BLaER1 (cell line): ENCODE measurements at regions not wholly inside any gene's neighbourhood (a gene's known extent, or its start where the extent isn't known, plus 50 kb on each side); places are given as distances from the start of the nearest gene placed in this dataset.

ENCODE experiments used
- H3K27ac ChIP-seq: shearing (Covaris generic); formaldehyde crosslinking; 2 replicates; pipeline ENCODE4 v1.8.1; 2022
- H3K27me3 ChIP-seq: shearing (Covaris generic); formaldehyde crosslinking; 2 replicates; pipeline ENCODE4 v1.8.1; 2022
- H3K36me3 ChIP-seq: shearing (Covaris generic); formaldehyde crosslinking; 2 replicates; pipeline ENCODE4 v1.8.1; 2022
- H3K4me1 ChIP-seq: shearing (Covaris generic); formaldehyde crosslinking; 2 replicates; pipeline ENCODE4 v1.8.1; 2022
- H3K4me2 ChIP-seq: shearing (Covaris generic); formaldehyde crosslinking; 2 replicates; pipeline ENCODE4 v1.8.1; 2022
- H3K4me3 ChIP-seq: shearing (Covaris generic); formaldehyde crosslinking; 2 replicates; pipeline ENCODE4 v1.8.1; 2022
- H3K9ac ChIP-seq: shearing (Covaris generic); formaldehyde crosslinking; 2 replicates; pipeline ENCODE4 v1.8.1; 2022
- H3K9me3 ChIP-seq: shearing (Covaris generic); formaldehyde crosslinking; 2 replicates; pipeline ENCODE4 v1.8.1; 2022
- H4K20me1 ChIP-seq: shearing (Covaris generic); formaldehyde crosslinking; 2 replicates; pipeline ENCODE4 v1.8.1; 2022
- Cebpa-rat ChIP-seq: shearing (Covaris generic); IDR thresholded peaks from 2 replicates; pipeline ENCODE4 v1.8.1; 2022

DNA sequence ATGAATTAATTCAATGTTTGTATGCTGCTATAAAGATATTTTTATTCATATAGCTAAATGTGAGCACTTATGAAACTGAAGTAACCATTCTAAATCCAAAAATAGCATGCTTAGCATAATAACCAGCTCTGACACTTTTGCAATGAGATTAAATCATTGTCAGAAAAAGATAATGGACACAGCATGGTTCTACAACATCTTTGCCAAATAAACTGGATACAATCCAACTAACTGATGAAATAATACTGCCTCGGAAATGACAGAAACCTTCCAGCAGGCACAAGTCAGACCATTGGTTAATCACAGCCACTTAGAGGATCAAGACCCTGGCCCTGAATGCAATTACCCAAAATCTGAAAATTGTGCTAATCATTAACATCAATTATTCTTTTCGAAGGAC is 592.7 kb upstream of the ADGRL4 start:
- Histone ChIP-seq H3K36me3 (no peaks in the 10 kb centered on the region), H3K27ac (no peak overlapping the region), H4K20me1 (no peaks in the 10 kb centered on the region), H3K9ac (no peak overlapping the region), H3K9me3 (no peaks in the 10 kb centered on the region; the same call in 1 of the 2 replicates), H3K4me2 (no peak overlapping the region), H3K27me3 (no peaks in the 10 kb centered on the region), H3K4me1 (no peaks in the 10 kb centered on the region), H3K4me3 (no peak overlapping the region)
- TF ChIP-seq Cebpa-rat, result no peak

DNA sequence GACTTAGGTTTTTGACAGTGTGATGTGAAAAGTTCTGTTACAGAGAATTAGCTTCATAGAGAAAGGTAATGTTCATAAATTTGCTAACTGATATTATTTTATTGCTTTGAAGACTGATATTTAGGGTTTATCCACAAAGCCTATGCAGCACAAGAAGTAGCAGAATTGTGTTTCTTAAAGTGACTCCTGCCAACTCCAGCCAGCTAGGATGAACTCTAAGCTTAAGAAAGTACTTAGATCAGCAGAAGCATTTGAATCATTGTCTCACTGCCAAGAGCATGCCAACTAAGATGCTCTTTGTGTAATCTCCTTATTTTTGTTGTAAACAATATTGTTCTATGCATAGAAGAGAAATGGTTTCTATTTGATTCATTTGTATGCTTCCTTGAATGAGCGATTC is 589.4 kb upstream of the ADGRL4 start:
- TF ChIP-seq Cebpa-rat, result no peak
- Histone ChIP-seq H3K4me3 (no peak overlapping the region), H3K27ac (no peak overlapping the region), H3K27me3 (no peaks in the 10 kb centered on the region), H3K9ac (no peak overlapping the region), H3K4me1 (no peaks in the 10 kb centered on the region), H3K4me2 (no peak overlapping the region), H3K36me3 (no peaks in the 10 kb centered on the region), H4K20me1 (no peaks in the 10 kb centered on the region), H3K9me3 (no peaks in the 10 kb centered on the region; the same call in 1 of the 2 replicates)

DNA sequence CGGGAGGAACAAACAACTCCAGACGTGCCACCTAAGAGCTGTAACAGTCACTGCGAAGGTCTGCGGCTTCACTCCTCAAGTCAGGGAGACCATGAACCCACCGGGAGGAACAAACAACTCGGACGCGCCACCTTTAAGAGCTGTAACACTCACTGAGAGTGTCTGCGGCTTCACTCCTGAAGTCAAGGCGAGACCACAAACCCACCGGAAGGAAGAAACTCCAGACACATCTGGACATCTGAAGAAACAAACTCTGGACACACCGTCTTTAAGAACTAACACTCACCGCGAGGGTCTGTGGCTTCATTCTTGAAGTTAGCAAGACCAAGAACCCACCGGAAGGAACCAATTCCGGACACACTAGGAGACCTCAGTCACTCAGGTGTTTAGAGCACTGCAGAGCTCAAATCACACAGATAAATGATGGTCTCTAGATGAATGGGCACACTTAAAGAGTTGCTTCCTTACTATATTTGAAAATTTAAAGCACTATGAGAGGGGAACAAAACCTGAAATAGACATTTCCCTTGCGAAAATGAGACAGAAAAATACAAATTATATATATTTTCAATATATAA is 587.7 kb upstream of the ADGRL4 start:
- H3K9ac ChIP-seq, result no peak overlapping the region
- H3K4me3 ChIP-seq, result no peak overlapping the region
- no peak for TF ChIP-seq Cebpa-rat
- H3K27me3 ChIP-seq, result no peaks in the 10 kb centered on the region
- H3K9me3 ChIP-seq, result no peaks in the 10 kb centered on the region
- H3K4me2 ChIP-seq, result no peak overlapping the region
- H3K27ac ChIP-seq, result no peak overlapping the region
- no peaks in the 10 kb centered on the region for H3K36me3 ChIP-seq
- no peaks in the 10 kb centered on the region for H4K20me1 ChIP-seq
- no peaks in the 10 kb centered on the region for H3K4me1 ChIP-seq

DNA sequence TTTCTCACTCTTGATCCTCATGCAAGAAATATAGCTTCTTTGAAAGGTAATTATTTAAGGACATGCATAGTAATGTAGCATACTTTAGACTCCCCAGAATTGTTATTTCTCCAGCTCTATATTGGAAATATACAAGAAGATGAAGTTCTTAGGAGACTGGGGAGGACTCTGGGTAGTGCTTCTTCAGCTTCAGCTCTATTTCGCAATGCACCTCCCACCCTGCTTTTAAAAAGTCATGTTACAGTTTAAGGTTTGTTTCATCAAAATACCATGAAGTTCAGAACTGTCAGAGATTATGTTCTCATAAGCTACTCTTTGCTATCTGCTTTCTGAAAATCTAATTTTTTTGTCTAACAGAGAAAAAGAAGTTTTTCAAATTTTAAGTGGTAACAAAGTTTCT is 586.2 kb upstream of the ADGRL4 start:
- no peaks in the 10 kb centered on the region for H3K4me1 ChIP-seq
- H3K9me3 ChIP-seq, result no peaks in the 10 kb centered on the region
- TF ChIP-seq Cebpa-rat, result no peak
- no peaks in the 10 kb centered on the region for H3K36me3 ChIP-seq
- H3K4me3 ChIP-seq, result no peak overlapping the region
- no peak overlapping the region for H3K4me2 ChIP-seq
- H4K20me1 ChIP-seq, result no peaks in the 10 kb centered on the region
- H3K27ac ChIP-seq, result no peak overlapping the region
- no peaks in the 10 kb centered on the region for H3K27me3 ChIP-seq
- no peak overlapping the region for H3K9ac ChIP-seq

DNA sequence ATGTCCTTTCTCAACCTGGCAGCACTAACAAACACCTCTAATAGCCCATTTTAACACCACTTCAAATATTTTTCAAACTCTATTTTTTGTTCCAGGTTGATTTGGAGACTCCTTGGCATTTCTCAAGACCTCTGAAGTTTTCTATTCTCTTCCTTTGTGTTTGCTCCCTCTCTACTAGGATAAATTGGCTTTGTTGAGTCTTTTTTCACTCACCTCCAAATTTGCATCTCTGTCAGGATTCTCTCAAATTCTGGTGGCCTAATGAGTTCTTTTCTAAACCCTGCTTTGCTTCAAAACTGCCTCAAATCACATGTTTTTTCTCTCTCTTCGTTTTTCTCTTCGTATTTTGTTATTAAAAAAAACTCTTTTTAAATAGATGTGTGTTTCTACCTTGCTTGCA is 582.2 kb upstream of the ADGRL4 start:
- H3K9ac ChIP-seq, result no peak overlapping the region
- TF ChIP-seq Cebpa-rat, result no peak
- H3K4me1 ChIP-seq, result no peaks in the 10 kb centered on the region
- no peaks in the 10 kb centered on the region for H4K20me1 ChIP-seq
- no peaks in the 10 kb centered on the region for H3K36me3 ChIP-seq
- no peaks in the 10 kb centered on the region for H3K27me3 ChIP-seq
- no peak overlapping the region for H3K27ac ChIP-seq
- no peak overlapping the region for H3K4me3 ChIP-seq
- no peak overlapping the region for H3K4me2 ChIP-seq
- no peaks in the 10 kb centered on the region for H3K9me3 ChIP-seq

DNA sequence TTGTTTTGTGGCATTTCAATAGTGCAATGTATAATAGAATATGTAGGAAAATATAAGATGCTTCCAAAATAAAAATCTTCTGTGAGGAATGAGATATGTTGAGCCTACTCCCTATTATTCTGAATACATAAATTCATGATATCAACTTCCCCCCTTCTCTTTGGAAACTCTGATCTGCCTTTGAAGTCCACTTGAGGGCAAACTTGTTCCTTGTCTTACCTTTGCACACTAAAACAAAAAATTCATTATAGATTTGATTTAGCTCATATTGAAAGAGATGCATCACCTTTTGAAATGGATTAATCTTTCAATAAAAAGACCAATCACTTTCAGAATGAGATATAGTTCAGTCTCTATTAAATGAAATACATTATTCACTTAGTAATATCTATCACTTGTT is 580.7 kb upstream of the ADGRL4 start:
- no peak overlapping the region for H3K4me2 ChIP-seq
- H3K9ac ChIP-seq, result no peak overlapping the region
- no peak for TF ChIP-seq Cebpa-rat
- H3K27ac ChIP-seq, result no peak overlapping the region
- no peaks in the 10 kb centered on the region for H3K4me1 ChIP-seq
- no peaks in the 10 kb centered on the region for H4K20me1 ChIP-seq
- H3K27me3 ChIP-seq, result no peaks in the 10 kb centered on the region
- H3K4me3 ChIP-seq, result no peak overlapping the region
- H3K9me3 ChIP-seq, result no peaks in the 10 kb centered on the region
- no peaks in the 10 kb centered on the region for H3K36me3 ChIP-seq

DNA sequence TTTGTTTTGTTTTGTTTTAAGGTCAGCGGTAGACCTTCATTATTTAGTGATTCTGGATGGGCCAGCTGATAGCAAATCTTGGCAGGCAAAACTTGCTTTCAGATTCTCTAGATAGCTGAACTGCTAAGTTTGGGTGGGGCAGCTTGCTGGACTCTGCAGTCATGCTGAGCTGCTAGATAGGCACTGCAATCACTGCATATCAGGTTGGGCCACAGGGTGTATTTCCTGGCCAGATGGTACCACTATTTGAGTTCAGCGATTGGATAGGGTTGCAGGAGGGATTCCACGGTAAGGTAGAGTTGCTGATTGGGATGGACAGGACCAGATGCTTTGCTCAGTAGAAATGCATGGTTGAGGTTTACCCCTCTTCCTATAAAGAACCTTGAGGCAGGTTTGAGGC is 579.3 kb upstream of the ADGRL4 start:
- Histone ChIP-seq H3K4me1 (no peaks in the 10 kb centered on the region), H4K20me1 (no peaks in the 10 kb centered on the region), H3K9ac (no peak overlapping the region), H3K27me3 (no peaks in the 10 kb centered on the region), H3K27ac (no peak overlapping the region), H3K9me3 (no peaks in the 10 kb centered on the region), H3K36me3 (no peaks in the 10 kb centered on the region), H3K4me3 (no peak overlapping the region), H3K4me2 (no peak overlapping the region)
- TF ChIP-seq Cebpa-rat, result no peak

DNA sequence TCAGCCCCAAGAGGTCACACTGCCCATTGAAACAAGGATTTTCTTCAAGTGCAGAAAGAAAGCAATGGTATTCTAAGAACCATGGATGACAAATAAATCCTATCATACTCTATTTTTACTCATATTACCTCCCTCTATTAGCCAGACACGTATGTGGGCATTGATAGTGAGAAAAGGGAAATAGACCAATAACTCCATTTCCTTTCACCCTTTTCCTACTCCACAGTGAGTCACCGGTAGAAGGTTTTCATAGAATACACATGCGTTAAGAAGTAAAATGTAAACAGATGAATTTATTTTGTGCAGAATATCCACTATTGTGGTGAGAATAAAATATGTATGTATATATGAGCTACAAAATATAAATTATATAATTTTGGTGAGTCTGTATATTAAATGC is 568.9 kb upstream of the ADGRL4 start:
- no peak overlapping the region for H3K4me3 ChIP-seq
- no peak for TF ChIP-seq Cebpa-rat
- no peak overlapping the region for H3K27ac ChIP-seq
- no peak overlapping the region for H3K4me2 ChIP-seq
- no peak overlapping the region for H3K9ac ChIP-seq
- H3K27me3 ChIP-seq, result no peaks in the 10 kb centered on the region
- no peaks in the 10 kb centered on the region for H3K36me3 ChIP-seq
- H3K4me1 ChIP-seq, result no peaks in the 10 kb centered on the region
- no peaks in the 10 kb centered on the region for H4K20me1 ChIP-seq
- no peaks in the 10 kb centered on the region for H3K9me3 ChIP-seq

DNA sequence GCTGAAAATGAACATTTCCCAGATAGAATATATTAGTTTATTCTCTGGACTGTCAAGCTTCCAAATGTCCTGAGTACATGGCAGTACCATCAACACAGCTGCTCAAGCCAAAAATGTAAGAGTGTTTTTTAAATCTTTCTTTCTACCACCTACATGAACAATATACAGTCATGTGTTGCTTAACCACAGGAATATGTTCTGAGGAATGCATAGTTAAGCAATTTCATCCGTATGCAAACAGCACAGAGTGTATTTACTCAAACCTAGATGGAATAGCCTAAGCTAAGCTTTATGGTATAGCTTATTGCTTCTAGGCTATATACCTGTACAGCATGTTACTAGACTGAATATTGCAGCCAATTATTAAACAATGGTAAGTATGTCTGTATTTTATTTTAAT is 561.9 kb upstream of the ADGRL4 start:
- Histone ChIP-seq H3K9ac (no peak overlapping the region), H3K9me3 (no peaks in the 10 kb centered on the region), H3K27me3 (no peaks in the 10 kb centered on the region), H3K36me3 (no peaks in the 10 kb centered on the region), H3K27ac (no peak overlapping the region), H4K20me1 (no peaks in the 10 kb centered on the region), H3K4me2 (no peak overlapping the region), H3K4me3 (no peak overlapping the region), H3K4me1 (no peaks in the 10 kb centered on the region)
- no peak for TF ChIP-seq Cebpa-rat

DNA sequence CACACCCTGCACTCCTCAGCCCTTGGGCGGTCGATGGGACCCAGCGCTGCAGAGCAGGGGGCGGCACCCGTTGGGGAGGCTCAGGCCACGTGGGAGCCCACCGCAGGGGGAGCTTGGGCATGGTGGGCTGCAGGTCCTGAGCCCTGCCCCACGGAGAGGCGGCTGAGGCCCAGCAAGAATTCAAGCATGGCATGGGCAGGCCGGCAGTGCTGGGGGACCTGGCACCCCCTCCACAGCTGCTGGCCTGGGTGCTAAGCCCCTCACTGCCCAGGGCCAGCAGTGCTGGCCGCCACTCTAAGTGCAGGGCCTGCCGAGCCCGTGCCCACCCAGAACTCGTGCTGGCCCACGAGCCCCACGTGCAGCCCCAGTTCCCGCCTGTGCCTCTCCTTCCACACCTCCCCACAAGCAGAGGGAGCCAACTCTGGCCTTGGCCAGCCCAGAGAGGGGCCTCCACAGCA is 555.0 kb upstream of the ADGRL4 start:
- no peak overlapping the region for H3K27ac ChIP-seq
- no peaks in the 10 kb centered on the region for H3K27me3 ChIP-seq
- H4K20me1 ChIP-seq, result no peaks in the 10 kb centered on the region
- H3K9ac ChIP-seq, result no peak overlapping the region
- H3K4me2 ChIP-seq, result no peak overlapping the region
- H3K9me3 ChIP-seq, result peaks cover 13% of the 10 kb centered on the region
- H3K36me3 ChIP-seq, result no peaks in the 10 kb centered on the region
- H3K4me3 ChIP-seq, result no peak overlapping the region
- TF ChIP-seq Cebpa-rat, result no peak
- H3K4me1 ChIP-seq, result no peaks in the 10 kb centered on the region

DNA sequence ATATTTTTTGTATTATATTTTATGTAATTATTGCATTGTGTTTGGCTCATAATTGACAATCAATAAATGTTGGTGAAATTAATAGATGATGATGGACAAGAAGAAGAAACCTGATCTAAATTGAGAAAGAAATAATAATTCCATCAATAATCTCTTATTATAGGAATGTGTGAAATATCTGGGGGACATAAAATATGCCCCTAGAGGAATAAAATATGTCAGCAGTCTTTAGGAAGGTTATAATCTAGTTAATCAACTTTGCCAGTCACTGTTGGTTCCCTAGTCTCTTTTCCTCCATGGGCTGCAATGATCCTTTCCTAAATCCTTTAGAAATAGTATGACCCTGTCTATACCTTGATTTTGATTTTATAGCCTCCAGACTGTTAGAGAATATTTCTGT is 549.7 kb upstream of the ADGRL4 start:
- TF ChIP-seq Cebpa-rat, result no peak
- H3K27me3 ChIP-seq, result no peaks in the 10 kb centered on the region
- H3K4me2 ChIP-seq, result no peak overlapping the region
- H3K4me3 ChIP-seq, result no peak overlapping the region
- no peak overlapping the region for H3K9ac ChIP-seq
- H4K20me1 ChIP-seq, result no peaks in the 10 kb centered on the region
- H3K4me1 ChIP-seq, result no peaks in the 10 kb centered on the region
- H3K27ac ChIP-seq, result no peak overlapping the region
- no peaks in the 10 kb centered on the region for H3K36me3 ChIP-seq
- H3K9me3 ChIP-seq, result peaks cover 5% of the 10 kb centered on the region
